Activated CD4-positive, alpha-beta memory T cell treated with anti-CD3 and anti-CD28 coated beads for 36 hours (primary cell): ENCODE measurements at regions not wholly inside any gene's neighbourhood (a gene's known extent, or its start where the extent isn't known, plus 50 kb on each side); places are given as distances from the start of the nearest gene placed in this dataset.

ENCODE experiments used
- CTCF ChIA-PET: fragments of 350-600 bp; sonication (Branson Sonifier 250); formaldehyde crosslinking; loops from one replicate; lab custom pipeline; 2021; ENCODE audit warnings: antibody characterized with exemption, inconsistent platforms; lab: Charles Lee
- POLR2A ChIA-PET: fragments of 350-600 bp; sonication (Branson Sonifier 250); formaldehyde crosslinking; loops from one replicate; lab custom pipeline; 2021; ENCODE audit warnings: antibody characterized with exemption; lab: Charles Lee
- DNase-seq: peaks from one replicate; pipeline ENCODE4 v3.0.0-alpha.2; 2020
- H3K27ac Mint-ChIP-seq: one replicate; pipeline ENCODE4 v1.8.0; 2021; ENCODE audit warnings: mixed read lengths
- H3K27me3 Mint-ChIP-seq: one replicate; pipeline ENCODE4 v1.8.0; 2021; ENCODE audit warnings: mixed read lengths
- H3K36me3 Mint-ChIP-seq: one replicate; pipeline ENCODE4 v1.8.0; 2021; ENCODE audit warnings: mixed read lengths
- H3K4me1 Mint-ChIP-seq: one replicate; pipeline ENCODE4 v1.8.0; 2021; ENCODE audit warnings: low read depth, mixed read lengths
- H3K4me3 Mint-ChIP-seq: one replicate; pipeline ENCODE4 v1.8.0; 2021; ENCODE audit warnings: mild to moderate bottlenecking, mixed read lengths
- H3K9me3 Mint-ChIP-seq: one replicate; pipeline ENCODE4 v1.8.0; 2021; ENCODE audit warnings: mixed read lengths
- intact Hi-C: fragments of 100-400 bp; cut with micrococcal nuclease; formaldehyde crosslinking; loops from one replicate; pipeline ENCODE4 v1.15.1; 2023

- ChIA-PET CTCF (interaction anchor here (1.0 kb wide), 1 partner anchor 177 kb away, joined by 3 read pairs; no protein-coding TSS in a partner anchor), POLR2A (no interaction called here)
- Mint-ChIP-seq H3K4me1 (peaks cover 42% of the 10 kb centered on the region), H3K27ac (no peak overlapping the region), H3K27me3 (no peaks in the 10 kb centered on the region), H3K4me3 (no peak overlapping the region), H3K36me3 (no peaks in the 10 kb centered on the region), H3K9me3 (no peaks in the 10 kb centered on the region)
- intact Hi-C loops = no loop called here
- no peak for DNase-seq
Observed at GRCh38 chrX:13128104-13128503, 83.7 kb upstream of the FAM9C start.

- DNase-seq = no peak
- Mint-ChIP-seq H3K27me3 (no peaks in the 10 kb centered on the region), H3K36me3 (no peaks in the 10 kb centered on the region), H3K27ac (no peak overlapping the region), H3K4me1 (peaks cover 46% of the 10 kb centered on the region), H3K4me3 (no peak overlapping the region), H3K9me3 (no peaks in the 10 kb centered on the region)
- intact Hi-C loops = no loop called here
- ChIA-PET POLR2A (no interaction called here), CTCF (no interaction called here)
Observed at GRCh38 chrX:13126775-13127174, 82.4 kb upstream of the FAM9C start.

GRCh38 chrX:13125188-13125587 is 80.8 kb upstream of the FAM9C start:
- H3K36me3 Mint-ChIP-seq = no peaks in the 10 kb centered on the region
- ChIA-PET CTCF (no interaction called here), POLR2A (no interaction called here)
- no peak overlapping the region for H3K27ac Mint-ChIP-seq
- intact Hi-C loops = loop anchor here (2.0 kb wide), 1 partner anchor 42 kb away; no protein-coding TSS in a partner anchor
- H3K9me3 Mint-ChIP-seq = no peaks in the 10 kb centered on the region
- H3K4me1 Mint-ChIP-seq = peaks cover 38% of the 10 kb centered on the region
- H3K4me3 Mint-ChIP-seq = no peak overlapping the region
- no peaks in the 10 kb centered on the region for H3K27me3 Mint-ChIP-seq
- no peak for DNase-seq

GRCh38 chrX:13123857-13124345 is 79.5 kb upstream of the FAM9C start:
- CTCF ChIA-PET = no interaction called here
- DNase-seq = no peak
- peaks cover 38% of the 10 kb centered on the region for H3K4me1 Mint-ChIP-seq

GRCh38 chrX:13123247-13123856 is 78.9 kb upstream of the FAM9C start:
- CTCF ChIA-PET = no interaction called here
- Mint-ChIP-seq H3K4me1 (peaks cover 38% of the 10 kb centered on the region), H3K27ac (peak overlapping the region; percentile 61), H3K4me3 (peak overlapping the region; percentile 26), H3K9me3 (no peaks in the 10 kb centered on the region), H3K36me3 (no peaks in the 10 kb centered on the region), H3K27me3 (no peaks in the 10 kb centered on the region)
- POLR2A ChIA-PET = no interaction called here
- no peak for DNase-seq
- intact Hi-C loops = no loop called here

More at GRCh38 chrX:13123857-13124345, 79.5 kb upstream of the FAM9C start:
- H3K27me3 Mint-ChIP-seq = no peaks in the 10 kb centered on the region
- no peaks in the 10 kb centered on the region for H3K36me3 Mint-ChIP-seq
- peak overlapping the region; percentile 26 for H3K4me3 Mint-ChIP-seq
- intact Hi-C loops = loop anchor here (2.0 kb wide), 1 partner anchor 43 kb away; no protein-coding TSS in a partner anchor
- POLR2A ChIA-PET = no interaction called here
- peak overlapping the region; percentile 61 for H3K27ac Mint-ChIP-seq
- H3K9me3 Mint-ChIP-seq = no peaks in the 10 kb centered on the region

GRCh38 chrX:13121020-13121555 is 76.7 kb upstream of the FAM9C start:
- intact Hi-C loops = no loop called here
- no peak for DNase-seq
- Mint-ChIP-seq H3K4me3 (no peak overlapping the region), H3K27ac (no peak overlapping the region), H3K36me3 (peaks cover 2% of the 10 kb centered on the region), H3K27me3 (no peaks in the 10 kb centered on the region), H3K9me3 (peaks cover 16% of the 10 kb centered on the region), H3K4me1 (peaks cover 24% of the 10 kb centered on the region)
- ChIA-PET CTCF (no interaction called here), POLR2A (no interaction called here)

- Mint-ChIP-seq H3K36me3 (peaks cover 2% of the 10 kb centered on the region), H3K4me1 (peaks cover 24% of the 10 kb centered on the region), H3K4me3 (no peak overlapping the region), H3K9me3 (peaks cover 16% of the 10 kb centered on the region), H3K27me3 (no peaks in the 10 kb centered on the region), H3K27ac (no peak overlapping the region)
- ChIA-PET CTCF (no interaction called here), POLR2A (no interaction called here)
- no peak for DNase-seq
- intact Hi-C loops = no loop called here
Observed at GRCh38 chrX:13120017-13120416, 75.6 kb upstream of the FAM9C start.

GRCh38 chrX:13119386-13119785 is 75.0 kb upstream of the FAM9C start:
- CTCF ChIA-PET = no interaction called here
- Mint-ChIP-seq H3K27ac (no peak overlapping the region), H3K4me3 (no peak overlapping the region), H3K27me3 (no peaks in the 10 kb centered on the region), H3K36me3 (peaks cover 2% of the 10 kb centered on the region), H3K4me1 (peaks cover 19% of the 10 kb centered on the region), H3K9me3 (peaks cover 16% of the 10 kb centered on the region)
- intact Hi-C loops = no loop called here
- no peak for DNase-seq
- POLR2A ChIA-PET = no interaction called here

GRCh38 chrX:13115146-13115855 is 70.9 kb upstream of the FAM9C start:
- Mint-ChIP-seq H3K9me3 (peaks cover 16% of the 10 kb centered on the region), H3K4me1 (peaks cover 8% of the 10 kb centered on the region), H3K27ac (no peak overlapping the region), H3K27me3 (no peaks in the 10 kb centered on the region), H3K36me3 (peaks cover 2% of the 10 kb centered on the region), H3K4me3 (no peak overlapping the region)
- ChIA-PET CTCF (no interaction called here), POLR2A (no interaction called here)
- DNase-seq = no peak
- intact Hi-C loops = no loop called here

GRCh38 chrX:13112499-13112898 is 68.1 kb upstream of the FAM9C start:
- peaks cover 11% of the 10 kb centered on the region for H3K4me1 Mint-ChIP-seq
- no peaks in the 10 kb centered on the region for H3K27me3 Mint-ChIP-seq
- POLR2A ChIA-PET = no interaction called here
- no peak for DNase-seq
- H3K36me3 Mint-ChIP-seq = peaks cover 2% of the 10 kb centered on the region
- H3K4me3 Mint-ChIP-seq = no peak overlapping the region
- CTCF ChIA-PET = no interaction called here
- peaks cover 10% of the 10 kb centered on the region for H3K9me3 Mint-ChIP-seq
- no peak overlapping the region for H3K27ac Mint-ChIP-seq
- intact Hi-C loops = no loop called here

- no peak overlapping the region for H3K27ac Mint-ChIP-seq
- ChIA-PET POLR2A (no interaction called here), CTCF (no interaction called here)
- H3K4me3 Mint-ChIP-seq = no peak overlapping the region
- peaks cover 11% of the 10 kb centered on the region for H3K4me1 Mint-ChIP-seq
- intact Hi-C loops = no loop called here
- H3K36me3 Mint-ChIP-seq = no peaks in the 10 kb centered on the region
- no peak for DNase-seq
- no peaks in the 10 kb centered on the region for H3K27me3 Mint-ChIP-seq
- H3K9me3 Mint-ChIP-seq = no peaks in the 10 kb centered on the region
Observed at GRCh38 chrX:13110433-13111324, 66.3 kb upstream of the FAM9C start.

- no peak for DNase-seq
- POLR2A ChIA-PET = no interaction called here
- H3K36me3 Mint-ChIP-seq = no peaks in the 10 kb centered on the region
- CTCF ChIA-PET = no interaction called here
- no peak overlapping the region for H3K4me3 Mint-ChIP-seq
- H3K9me3 Mint-ChIP-seq = no peaks in the 10 kb centered on the region
- intact Hi-C loops = no loop called here
- no peak overlapping the region for H3K27ac Mint-ChIP-seq
- H3K4me1 Mint-ChIP-seq = peaks cover 11% of the 10 kb centered on the region
- H3K27me3 Mint-ChIP-seq = no peaks in the 10 kb centered on the region
Observed at GRCh38 chrX:13109817-13110216, 65.4 kb upstream of the FAM9C start.
